ENCODE measurements at regions not wholly inside any gene's neighbourhood (a gene's known extent, or its start where the extent isn't known, plus 50 kb on each side); places are given as distances from the start of the nearest gene placed in this dataset.

DNA sequence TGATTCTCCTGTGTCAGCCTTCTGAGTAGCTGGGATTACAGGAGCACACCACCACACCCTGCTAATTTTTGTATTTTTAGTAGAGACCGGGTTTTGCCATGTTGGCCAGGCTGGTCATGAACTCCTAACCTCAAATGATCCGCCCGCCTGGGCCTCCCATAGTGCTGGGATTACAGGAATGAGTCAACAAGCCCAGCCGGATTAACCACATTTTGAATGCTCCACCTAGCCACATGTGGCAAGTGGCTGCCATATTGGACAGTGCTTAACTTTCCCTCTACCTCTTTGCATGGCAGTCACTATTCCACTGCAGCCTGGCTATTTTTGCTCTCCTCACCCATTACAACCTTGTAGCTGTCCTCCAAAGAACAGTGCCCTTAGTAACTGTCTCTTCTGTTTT lies 160.1 kb downstream of the GATA3 start:
- H3K9me3 ChIP-seq = no peaks in the 10 kb centered on the region
- H3K27me3 ChIP-seq = no peaks in the 10 kb centered on the region
- ATAC-seq (no peak), DNase-seq (no peak)
- H3K36me3 ChIP-seq = no peaks in the 10 kb centered on the region
- no peaks in the 10 kb centered on the region for H3K4me1 ChIP-seq
- TF ChIP-seq, protein P1, sequence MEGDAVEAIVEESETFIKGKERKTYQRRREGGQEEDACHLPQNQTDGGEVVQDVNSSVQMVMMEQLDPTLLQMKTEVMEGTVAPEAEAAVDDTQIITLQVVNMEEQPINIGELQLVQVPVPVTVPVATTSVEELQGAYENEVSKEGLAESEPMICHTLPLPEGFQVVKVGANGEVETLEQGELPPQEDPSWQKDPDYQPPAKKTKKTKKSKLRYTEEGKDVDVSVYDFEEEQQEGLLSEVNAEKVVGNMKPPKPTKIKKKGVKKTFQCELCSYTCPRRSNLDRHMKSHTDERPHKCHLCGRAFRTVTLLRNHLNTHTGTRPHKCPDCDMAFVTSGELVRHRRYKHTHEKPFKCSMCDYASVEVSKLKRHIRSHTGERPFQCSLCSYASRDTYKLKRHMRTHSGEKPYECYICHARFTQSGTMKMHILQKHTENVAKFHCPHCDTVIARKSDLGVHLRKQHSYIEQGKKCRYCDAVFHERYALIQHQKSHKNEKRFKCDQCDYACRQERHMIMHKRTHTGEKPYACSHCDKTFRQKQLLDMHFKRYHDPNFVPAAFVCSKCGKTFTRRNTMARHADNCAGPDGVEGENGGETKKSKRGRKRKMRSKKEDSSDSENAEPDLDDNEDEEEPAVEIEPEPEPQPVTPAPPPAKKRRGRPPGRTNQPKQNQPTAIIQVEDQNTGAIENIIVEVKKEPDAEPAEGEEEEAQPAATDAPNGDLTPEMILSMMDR (IDR thresholded peaks at IDR 0.05) = no peak
- intact Hi-C loops (cut with DNase I) = no loop called here
- H3K4me3 ChIP-seq = no peak overlapping the region
- no peak overlapping the region for H3K27ac ChIP-seq

DNA sequence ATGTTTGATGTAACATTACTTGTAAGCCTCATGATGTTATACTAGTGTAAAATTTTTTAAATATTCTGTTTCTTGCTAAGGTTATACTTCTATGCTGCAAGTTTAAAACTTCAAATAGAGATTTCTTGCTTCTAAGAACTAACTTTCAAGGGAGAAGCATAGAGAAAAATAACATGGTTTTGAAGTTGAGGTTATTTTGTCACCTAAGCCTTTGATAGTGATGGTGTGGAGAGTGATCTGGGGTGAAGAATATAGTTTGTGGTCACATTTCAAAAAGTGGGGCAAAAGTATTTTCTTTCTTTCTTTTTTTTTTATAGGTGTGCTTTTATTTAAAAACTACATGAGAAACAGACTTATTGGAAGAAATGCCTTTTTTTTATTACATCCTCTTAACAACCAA lies 162.4 kb downstream of the GATA3 start:
- TF ChIP-seq, protein P1 (IDR thresholded peaks at IDR 0.05) = no peak
- Histone ChIP-seq H3K27ac (no peak overlapping the region), H3K27me3 (no peaks in the 10 kb centered on the region), H3K4me3 (no peak overlapping the region), H3K9me3 (no peaks in the 10 kb centered on the region), H3K4me1 (no peaks in the 10 kb centered on the region), H3K36me3 (no peaks in the 10 kb centered on the region)
- DNase-seq (no peak), ATAC-seq (no peak)
- intact Hi-C loops (cut with DNase I) = no loop called here

DNA sequence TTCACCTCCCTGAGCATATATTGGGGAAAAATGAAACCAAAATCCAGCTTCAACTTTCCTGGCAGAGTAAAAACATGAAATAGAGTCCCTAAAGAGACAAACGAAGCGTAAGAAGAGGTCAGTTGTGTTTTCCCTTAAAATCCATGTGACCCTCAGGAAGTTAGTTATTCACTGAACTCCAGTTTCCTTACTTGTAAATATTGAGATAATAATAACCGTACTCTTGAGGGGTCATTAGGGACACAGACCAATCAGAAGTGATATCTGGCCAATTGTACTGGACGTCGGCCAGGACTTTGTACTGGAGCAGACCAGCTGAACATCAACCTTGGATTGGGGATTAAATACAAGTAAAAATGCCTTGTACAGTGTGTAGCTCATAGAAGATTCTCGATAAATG lies 167.0 kb downstream of the GATA3 start:
- ATAC-seq = no peak
- intact Hi-C loops (cut with DNase I) = no loop called here

DNA sequence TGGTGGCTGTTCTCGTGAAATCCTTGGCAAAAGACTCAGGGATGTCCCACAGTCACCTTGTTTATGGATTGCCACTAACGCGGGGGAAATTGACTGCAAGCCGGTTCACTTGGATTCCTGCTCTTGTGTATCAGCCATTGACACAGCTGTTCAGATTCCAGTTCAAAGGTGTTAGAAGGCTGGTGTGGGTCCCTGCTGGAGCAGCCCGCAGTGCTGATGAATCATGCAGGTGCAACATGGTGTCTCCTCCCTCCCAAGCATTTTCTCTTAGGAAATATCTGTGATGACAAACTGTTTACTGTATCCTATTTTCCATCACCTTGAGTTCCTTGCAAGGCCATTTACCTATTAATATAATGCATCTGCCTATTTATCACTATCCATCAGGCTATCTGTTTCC lies 170.1 kb downstream of the GATA3 start:
- no peaks in the 10 kb centered on the region for H3K27me3 ChIP-seq
- TF ChIP-seq, protein P1 (IDR thresholded peaks at IDR 0.05) = no peak
- no peak for ATAC-seq

More for the DNA sequence above, 167.0 kb downstream of the GATA3 start:
- Histone ChIP-seq H3K4me3 (peak overlapping the region; percentile 8), H3K36me3 (no peaks in the 10 kb centered on the region), H3K27me3 (no peaks in the 10 kb centered on the region), H3K9me3 (no peaks in the 10 kb centered on the region), H3K4me1 (no peaks in the 10 kb centered on the region), H3K27ac (no peak overlapping the region)
- TF ChIP-seq, protein P1 (IDR thresholded peaks at IDR 0.05) = no peak
- no peak for DNase-seq

DNA sequence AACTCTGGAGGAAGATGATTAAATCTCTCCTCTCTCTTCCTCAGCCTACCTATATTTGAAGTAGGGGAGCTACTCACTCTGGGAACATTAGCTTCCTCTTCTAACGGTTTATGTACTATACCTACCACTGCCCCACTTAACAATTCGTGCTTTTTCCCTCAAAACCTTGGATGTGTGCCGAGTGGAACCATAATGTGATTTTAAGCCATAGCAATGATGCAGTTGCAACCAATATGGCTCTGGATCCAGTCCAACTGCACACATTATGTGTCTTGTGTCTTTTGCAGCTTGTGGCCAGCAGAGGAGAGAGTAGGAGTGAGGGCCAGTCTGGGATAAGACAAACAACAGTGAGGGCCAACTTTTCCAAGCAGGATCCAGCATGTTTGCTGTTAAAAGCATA lies 170.7 kb downstream of the GATA3 start:
- intact Hi-C loops (cut with DNase I) = no loop called here
- H3K36me3 ChIP-seq = no peaks in the 10 kb centered on the region
- H3K9me3 ChIP-seq = no peaks in the 10 kb centered on the region
- DNase-seq = no peak
- no peaks in the 10 kb centered on the region for H3K4me1 ChIP-seq
- ATAC-seq = no peak
- TF ChIP-seq, protein P1 (IDR thresholded peaks at IDR 0.05) = no peak
- no peaks in the 10 kb centered on the region for H3K27me3 ChIP-seq
- H3K27ac ChIP-seq = no peak overlapping the region
- H3K4me3 ChIP-seq = no peak overlapping the region

More for the DNA sequence above, 170.1 kb downstream of the GATA3 start:
- H3K4me3 ChIP-seq = no peak overlapping the region
- H3K9me3 ChIP-seq = no peaks in the 10 kb centered on the region
- no peak for DNase-seq
- intact Hi-C loops (cut with DNase I) = no loop called here
- H3K4me1 ChIP-seq = no peaks in the 10 kb centered on the region
- H3K36me3 ChIP-seq = no peaks in the 10 kb centered on the region
- H3K27ac ChIP-seq = no peak overlapping the region

DNA sequence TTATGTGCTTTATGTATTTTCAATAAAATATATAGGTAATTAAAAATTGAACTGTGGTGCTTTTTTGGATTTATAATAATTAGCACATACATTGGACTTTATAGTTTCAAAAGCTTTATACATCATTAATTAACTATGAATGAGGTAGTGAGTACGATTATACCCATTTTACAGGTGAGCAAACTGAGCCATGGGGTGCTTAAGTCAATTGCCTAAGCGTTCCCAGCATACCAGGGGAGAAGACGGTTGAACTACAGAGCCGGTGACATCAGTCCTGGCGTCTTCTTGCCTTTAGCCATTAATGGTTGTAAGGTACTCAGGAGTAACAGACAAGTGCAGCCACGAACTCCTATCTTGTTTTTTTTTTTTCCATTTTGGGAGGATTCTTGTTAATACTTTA lies 172.8 kb downstream of the GATA3 start:
- no peak for DNase-seq
- Histone ChIP-seq H3K4me1 (no peaks in the 10 kb centered on the region), H3K27me3 (no peaks in the 10 kb centered on the region), H3K36me3 (no peaks in the 10 kb centered on the region), H3K9me3 (no peaks in the 10 kb centered on the region), H3K27ac (no peak overlapping the region), H3K4me3 (no peak overlapping the region)
- TF ChIP-seq, protein P1 (IDR thresholded peaks at IDR 0.05) = no peak
- no peak for ATAC-seq
- intact Hi-C loops (cut with DNase I) = no loop called here
